Hepatocyte (in vitro differentiated cells): ENCODE measurements at regions not wholly inside any gene's neighbourhood (a gene's known extent, or its start where the extent isn't known, plus 50 kb on each side); places are given as distances from the start of the nearest gene placed in this dataset.

Experiments
- DNase-seq: peaks from one replicate; pipeline ENCODE4 v3.0.0-alpha.2; 2016; ENCODE audit warnings: low spot score
- H2AFZ ChIP-seq: fragments of 200-600 bp; sonication (generic); 2 replicates; pipeline ENCODE4 v1.6.0; 2016; ENCODE audit warnings: antibody characterized with exemption, mild to moderate bottlenecking
- H3K27ac ChIP-seq: fragments of 200-600 bp; sonication (generic); 2 replicates; pipeline ENCODE4 v1.5.1; 2016; ENCODE audit warnings: mild to moderate bottlenecking
- H3K27me3 ChIP-seq: fragments of 200-600 bp; sonication (generic); 2 replicates; pipeline ENCODE4 v1.6.1; 2016
- H3K36me3 ChIP-seq: fragments of 200-600 bp; sonication (generic); replicated peaks from 2 replicates; pipeline ENCODE4 v1.5.1; 2016; ENCODE audit warnings: low read depth; ENCODE audit not compliant: insufficient read depth
- H3K4me1 ChIP-seq: fragments of 200-600 bp; sonication (generic); 2 replicates; pipeline ENCODE4 v1.5.1; 2016; ENCODE audit warnings: mild to moderate bottlenecking, moderate library complexity; ENCODE audit not compliant: insufficient read depth
- H3K4me2 ChIP-seq: fragments of 200-600 bp; sonication (generic); 2 replicates; pipeline ENCODE4 v1.6.0; 2016
- H3K4me3 ChIP-seq: fragments of 200-600 bp; sonication (generic); 2 replicates; pipeline ENCODE4 v1.5.1; 2016; ENCODE audit warnings: mild to moderate bottlenecking
- H3K79me2 ChIP-seq: fragments of 200-600 bp; sonication (generic); 2 replicates; pipeline ENCODE4 v1.6.0; 2017; ENCODE audit warnings: mild to moderate bottlenecking
- H3K9me2 ChIP-seq: fragments of 200-600 bp; sonication (generic); replicated peaks from 2 replicates; pipeline ENCODE4 v1.6.0; 2017; ENCODE audit warnings: mild to moderate bottlenecking; ENCODE audit not compliant: insufficient read depth
- H3K9me3 ChIP-seq: fragments of 200-600 bp; sonication (generic); 2 replicates; pipeline ENCODE4 v1.5.1; 2016; ENCODE audit warnings: low read depth, mild to moderate bottlenecking
- H4K20me1 ChIP-seq: fragments of 200-600 bp; sonication (generic); 2 replicates; pipeline ENCODE4 v1.6.0; 2016; ENCODE audit warnings: mild to moderate bottlenecking; ENCODE audit not compliant: insufficient read depth, poor library complexity, severe bottlenecking
- EZH2 ChIP-seq: fragments of 200-600 bp; sonication (generic); IDR thresholded peaks from 2 replicates; pipeline ENCODE4 v1.6.1; 2016; ENCODE audit warnings: antibody characterized with exemption, mild to moderate bottlenecking, borderline replicate concordance
- EZH2phosphoT487 ChIP-seq: fragments of 200-600 bp; sonication (generic); IDR thresholded peaks from one replicate; pipeline ENCODE4 v1.6.1; 2018; ENCODE audit warnings: antibody characterized with exemption, mild to moderate bottlenecking, low read depth, moderate library complexity; ENCODE audit not compliant: unreplicated experiment, severe bottlenecking
- WGBS: methylation state at CpG from one replicate; pipeline ENCODE4 v1.1.6; 2016; ENCODE audit warnings: low lambda C conversion rate; ENCODE audit errors: missing lambda C conversion rate; 5-methylcytosine and 5-hydroxymethylcytosine counted together
- TF ChIP-seq, protein P1 (sequence below): fragments of 200-600 bp; sonication (generic); IDR thresholded peaks from 2 replicates; pipeline ENCODE4 v1.5.1; 2016; ENCODE audit warnings: antibody characterized with exemption, mild to moderate bottlenecking; ENCODE audit not compliant: poor library complexity

DNA sequence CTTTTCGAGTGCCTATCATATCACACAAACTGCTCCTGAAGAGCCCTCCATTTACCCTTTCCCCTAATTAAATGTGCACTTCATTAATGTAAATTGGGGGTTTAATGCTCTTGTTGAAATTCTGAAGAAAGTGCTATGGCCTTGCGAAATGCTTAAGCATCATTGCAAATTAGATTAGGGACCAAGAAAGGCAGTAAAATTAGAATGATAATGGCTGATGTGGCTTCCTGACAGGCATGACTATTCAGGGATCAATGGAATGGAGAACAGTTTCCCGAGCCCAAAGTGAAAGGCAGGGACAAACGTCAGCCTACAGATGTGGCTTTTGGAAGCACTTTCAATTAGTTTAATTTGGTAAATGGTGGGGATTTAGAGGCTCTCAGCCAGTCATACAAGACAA, 120.1 kb downstream of the NKX6-1 start:
- Histone ChIP-seq H3K9me2 (no peaks in the 10 kb centered on the region), H3K27me3 (peaks cover 6% of the 10 kb centered on the region), H3K36me3 (no peaks in the 10 kb centered on the region), H3K4me3 (no peak overlapping the region), H3K27ac (no peak overlapping the region), H3K9me3 (no peaks in the 10 kb centered on the region), H4K20me1 (no peaks in the 10 kb centered on the region), H3K79me2 (no peaks in the 10 kb centered on the region), H3K4me1 (no peaks in the 10 kb centered on the region), H3K4me2 (no peak overlapping the region), H2AFZ (no peak overlapping the region)
- TF ChIP-seq, protein P1, sequence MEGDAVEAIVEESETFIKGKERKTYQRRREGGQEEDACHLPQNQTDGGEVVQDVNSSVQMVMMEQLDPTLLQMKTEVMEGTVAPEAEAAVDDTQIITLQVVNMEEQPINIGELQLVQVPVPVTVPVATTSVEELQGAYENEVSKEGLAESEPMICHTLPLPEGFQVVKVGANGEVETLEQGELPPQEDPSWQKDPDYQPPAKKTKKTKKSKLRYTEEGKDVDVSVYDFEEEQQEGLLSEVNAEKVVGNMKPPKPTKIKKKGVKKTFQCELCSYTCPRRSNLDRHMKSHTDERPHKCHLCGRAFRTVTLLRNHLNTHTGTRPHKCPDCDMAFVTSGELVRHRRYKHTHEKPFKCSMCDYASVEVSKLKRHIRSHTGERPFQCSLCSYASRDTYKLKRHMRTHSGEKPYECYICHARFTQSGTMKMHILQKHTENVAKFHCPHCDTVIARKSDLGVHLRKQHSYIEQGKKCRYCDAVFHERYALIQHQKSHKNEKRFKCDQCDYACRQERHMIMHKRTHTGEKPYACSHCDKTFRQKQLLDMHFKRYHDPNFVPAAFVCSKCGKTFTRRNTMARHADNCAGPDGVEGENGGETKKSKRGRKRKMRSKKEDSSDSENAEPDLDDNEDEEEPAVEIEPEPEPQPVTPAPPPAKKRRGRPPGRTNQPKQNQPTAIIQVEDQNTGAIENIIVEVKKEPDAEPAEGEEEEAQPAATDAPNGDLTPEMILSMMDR: no peak
- TF ChIP-seq EZH2phosphoT487 (no peak), EZH2 (no peak)
- DNase-seq: no peak
- 29% methylated on average over 4 of the region's 4 CpGs for WGBS

DNA sequence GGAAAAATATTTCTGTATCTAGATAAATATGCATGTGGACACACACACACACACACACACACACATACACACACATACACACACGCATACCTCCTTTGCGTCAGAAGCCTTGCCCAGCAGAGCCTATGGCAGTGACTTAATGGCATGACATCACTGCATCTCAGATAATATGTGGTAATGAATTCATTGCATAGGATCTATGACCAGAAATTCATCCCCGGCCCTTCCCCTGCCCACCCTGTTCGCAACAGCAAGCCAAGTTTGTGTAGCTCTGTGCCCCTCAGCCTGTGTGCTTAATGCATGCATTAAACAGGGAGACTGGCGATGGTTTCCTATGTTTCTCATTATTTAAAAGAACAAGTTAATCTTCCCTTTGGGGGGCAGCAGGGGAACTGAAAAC, 120.7 kb downstream of the NKX6-1 start:
- H3K27me3 ChIP-seq: peaks cover 6% of the 10 kb centered on the region
- H3K27ac ChIP-seq: no peak overlapping the region
- H3K36me3 ChIP-seq: no peaks in the 10 kb centered on the region
- H3K9me2 ChIP-seq: no peaks in the 10 kb centered on the region
- 80% methylated on average over 5 of the region's 5 CpGs for WGBS
- no peak overlapping the region for H3K4me3 ChIP-seq
- H4K20me1 ChIP-seq: no peaks in the 10 kb centered on the region
- no peak for DNase-seq
- H3K4me2 ChIP-seq: no peak overlapping the region
- TF ChIP-seq, protein P1: no peak
- TF ChIP-seq EZH2 (no peak), EZH2phosphoT487 (no peak)
- H3K4me1 ChIP-seq: no peaks in the 10 kb centered on the region
- no peaks in the 10 kb centered on the region for H3K79me2 ChIP-seq
- H3K9me3 ChIP-seq: no peaks in the 10 kb centered on the region
- no peak overlapping the region for H2AFZ ChIP-seq

DNA sequence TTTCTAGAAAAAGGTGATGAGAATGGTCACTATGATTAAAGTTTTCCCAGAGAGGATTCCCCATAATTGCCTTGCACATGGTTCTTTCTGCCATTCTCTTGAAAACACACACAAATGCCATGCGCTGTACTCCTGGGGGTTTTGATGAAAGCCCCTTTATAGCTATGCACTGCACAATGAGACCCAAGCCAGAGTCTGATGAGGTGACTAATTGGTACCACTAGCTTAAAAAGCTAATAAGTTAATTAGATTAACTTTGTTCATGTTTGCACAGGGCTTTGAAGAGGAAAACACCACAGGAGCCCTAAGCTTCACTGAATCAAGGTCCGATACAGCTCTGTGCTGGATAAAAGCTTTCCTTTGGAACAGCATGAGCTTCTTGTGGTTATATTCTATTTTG, 132.2 kb downstream of the NKX6-1 start:
- H3K9me3 ChIP-seq: no peaks in the 10 kb centered on the region
- H3K9me2 ChIP-seq: no peaks in the 10 kb centered on the region
- H3K27ac ChIP-seq: no peak overlapping the region
- H3K4me2 ChIP-seq: no peak overlapping the region
- no peak overlapping the region for H2AFZ ChIP-seq
- H4K20me1 ChIP-seq: no peaks in the 10 kb centered on the region
- no peak for DNase-seq
- no peaks in the 10 kb centered on the region for H3K79me2 ChIP-seq
- H3K27me3 ChIP-seq: no peaks in the 10 kb centered on the region
- H3K4me3 ChIP-seq: no peak overlapping the region
- WGBS: 70% methylated on average over 2 of the region's 2 CpGs
- no peaks in the 10 kb centered on the region for H3K4me1 ChIP-seq
- H3K36me3 ChIP-seq: no peaks in the 10 kb centered on the region
- TF ChIP-seq EZH2 (no peak), EZH2phosphoT487 (no peak)
- TF ChIP-seq, protein P1: no peak

DNA sequence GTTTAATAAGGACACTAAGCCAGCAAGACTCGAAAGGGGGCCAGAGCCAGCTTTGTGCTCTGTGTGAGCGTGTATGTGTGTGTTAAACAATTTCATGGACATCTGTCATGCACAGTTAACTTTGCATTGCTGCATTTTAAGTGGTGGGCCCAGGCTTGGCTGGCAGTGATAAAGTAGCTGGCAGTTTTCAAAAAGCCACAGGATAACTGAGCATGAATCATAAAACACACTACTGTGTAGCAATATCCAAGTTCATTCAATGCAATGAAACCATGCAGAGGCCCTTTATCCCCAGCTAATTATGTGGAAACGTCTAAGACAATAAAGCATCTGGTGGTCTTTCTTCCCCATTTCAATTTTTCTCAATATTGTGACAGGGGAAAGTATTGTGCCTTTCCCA, 132.9 kb downstream of the NKX6-1 start:
- Histone ChIP-seq H3K4me1 (no peaks in the 10 kb centered on the region), H3K27ac (no peak overlapping the region), H4K20me1 (no peaks in the 10 kb centered on the region), H3K36me3 (no peaks in the 10 kb centered on the region), H3K9me3 (no peaks in the 10 kb centered on the region), H3K79me2 (no peaks in the 10 kb centered on the region), H2AFZ (no peak overlapping the region), H3K4me2 (no peak overlapping the region), H3K4me3 (no peak overlapping the region), H3K9me2 (no peaks in the 10 kb centered on the region), H3K27me3 (no peaks in the 10 kb centered on the region)
- TF ChIP-seq, protein P1: no peak
- no peak for TF ChIP-seq EZH2phosphoT487
- TF ChIP-seq EZH2: no peak
- no peak for DNase-seq
- 78% methylated on average over 3 of the region's 3 CpGs for WGBS
